Germinal center (tissue), 1 donor: ENCODE measurements at regions not wholly inside any gene's neighbourhood (a gene's known extent, or its start where the extent isn't known, plus 50 kb on each side); places are given as distances from the start of the nearest gene placed in this dataset.
"Not testable (repeated sequence)": the region's sequence is repeated elsewhere in the genome, so short reads cannot be mapped to it uniquely, and the experiment has no call there.

Experiments used
- DNase-seq: peaks from one replicate; pipeline ENCODE4 v3.0.0; 2012; ENCODE audit warnings: mixed read lengths, low spot score

DNA sequence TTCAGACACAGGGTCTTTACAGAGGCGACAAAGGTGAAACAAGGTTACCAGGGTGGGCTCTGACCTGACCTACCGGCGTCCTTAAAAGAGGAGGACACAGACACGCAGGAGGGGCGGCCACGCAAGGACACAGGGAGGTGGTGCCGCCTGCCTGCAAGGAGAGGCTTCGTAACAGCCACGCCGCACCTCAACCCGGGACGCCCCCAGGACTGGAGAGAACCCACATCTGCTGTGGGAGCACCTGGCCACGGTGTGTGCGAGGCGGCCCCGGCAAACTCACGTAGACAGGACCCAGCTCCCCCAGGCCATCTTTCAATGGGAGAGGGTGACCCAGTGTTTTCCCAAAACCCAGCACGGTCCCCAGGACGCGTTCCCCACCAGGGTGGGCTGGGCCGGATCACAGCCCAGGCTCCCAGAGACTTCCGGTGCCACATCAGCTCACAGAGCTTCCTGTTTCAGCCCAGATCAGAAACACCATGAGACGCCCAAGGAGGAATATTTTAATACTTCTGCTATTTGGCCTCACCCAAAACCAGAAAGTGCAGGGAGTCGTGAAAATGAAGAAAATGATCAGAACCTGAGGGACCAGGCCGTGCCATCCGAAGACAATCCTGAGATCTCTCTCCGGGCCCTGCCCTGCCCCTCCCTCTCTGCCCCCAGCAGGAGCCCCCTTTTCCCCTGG lies 5417.4 kb upstream of the TPTE start:
- DNase-seq, result not testable (repeated sequence)

DNA sequence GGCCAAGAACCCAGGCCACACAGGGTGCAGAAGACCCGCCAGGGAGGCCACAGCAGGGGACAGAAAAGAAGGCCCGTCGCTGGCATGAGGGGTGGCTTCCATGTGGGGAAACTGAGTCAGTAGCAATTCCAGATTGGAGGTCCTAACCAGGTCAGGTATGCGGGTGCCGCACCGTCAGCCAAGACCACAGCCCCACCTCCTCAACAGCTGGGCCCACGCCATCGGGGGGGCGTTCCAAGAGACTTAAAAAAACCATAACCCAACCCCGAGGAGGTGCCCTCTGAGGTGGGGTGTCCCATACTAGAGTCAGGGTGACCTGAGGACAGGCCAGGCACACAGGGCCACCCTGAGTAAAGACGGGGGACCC lies 5416.8 kb upstream of the TPTE start:
- DNase-seq, result not testable (repeated sequence)

DNA sequence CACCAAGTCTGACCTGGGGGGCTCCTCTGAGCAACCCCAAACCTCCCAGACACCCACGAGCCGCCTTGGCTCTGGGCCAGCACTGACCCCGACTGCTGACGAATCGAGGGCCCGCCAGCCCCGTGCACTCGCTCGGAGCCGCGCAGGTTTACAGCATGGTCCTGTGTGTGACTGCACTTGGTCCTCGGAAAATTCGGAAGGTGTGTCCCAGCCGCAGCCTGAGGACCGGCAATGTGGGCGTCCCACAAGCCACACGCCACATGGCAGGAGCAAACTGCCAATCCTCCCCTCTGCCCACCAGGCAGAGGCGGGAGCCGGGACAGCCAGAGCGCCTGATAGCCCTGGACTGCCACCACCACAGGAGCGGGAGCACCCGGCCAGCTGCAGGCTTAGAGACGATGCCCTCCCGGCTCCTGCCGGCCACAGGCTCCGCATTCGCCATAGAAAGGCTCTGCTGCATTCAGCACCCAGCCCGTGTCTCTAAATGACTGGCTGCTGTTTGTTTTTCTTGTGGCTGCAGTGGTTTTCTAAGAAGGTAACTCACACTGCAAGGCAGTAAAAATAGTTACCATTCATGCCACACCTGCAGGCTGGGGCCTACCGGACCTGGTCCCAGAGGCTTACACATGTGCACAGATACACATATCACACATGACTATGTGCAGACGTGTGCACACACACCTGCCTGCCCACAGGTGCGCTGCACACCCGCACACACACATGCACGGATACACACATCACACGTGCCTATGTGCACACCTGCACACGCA lies 5415.3 kb upstream of the TPTE start:
- DNase-seq, result not testable (repeated sequence)

DNA sequence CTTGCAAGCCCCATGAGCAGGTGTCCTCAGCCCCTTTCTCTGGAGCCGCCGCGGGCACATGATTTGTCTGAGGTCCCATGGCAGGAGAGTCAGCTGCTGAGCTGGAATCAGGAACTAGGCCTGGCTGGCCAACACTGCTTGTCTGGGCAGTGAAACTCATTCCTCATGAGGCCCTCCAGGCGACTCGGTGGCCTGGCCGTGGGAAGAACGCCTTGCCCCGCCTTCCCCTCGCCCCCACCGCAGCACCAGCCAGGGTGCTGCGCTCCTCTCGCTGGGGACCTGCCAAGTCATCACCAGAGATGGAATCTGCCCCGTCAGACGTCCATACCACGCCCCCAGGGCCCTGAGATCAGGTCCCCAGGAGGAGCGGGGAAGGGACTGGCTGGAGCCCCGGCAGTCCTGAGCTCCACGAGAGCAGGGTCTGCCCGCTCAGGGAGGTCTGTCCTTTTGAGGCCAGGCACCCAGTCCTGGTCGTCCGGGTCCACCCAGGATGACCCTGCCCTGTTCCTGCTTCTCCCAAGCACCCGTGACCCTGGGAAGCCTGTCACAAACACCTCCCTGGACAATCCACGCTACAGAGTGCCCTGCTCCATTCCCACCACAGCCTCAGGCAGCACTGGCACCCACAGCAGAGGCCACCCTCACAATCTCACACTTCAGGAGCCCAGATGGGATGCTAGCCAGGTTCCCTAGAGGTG lies 5414.5 kb upstream of the TPTE start:
- not testable (repeated sequence) for DNase-seq

DNA sequence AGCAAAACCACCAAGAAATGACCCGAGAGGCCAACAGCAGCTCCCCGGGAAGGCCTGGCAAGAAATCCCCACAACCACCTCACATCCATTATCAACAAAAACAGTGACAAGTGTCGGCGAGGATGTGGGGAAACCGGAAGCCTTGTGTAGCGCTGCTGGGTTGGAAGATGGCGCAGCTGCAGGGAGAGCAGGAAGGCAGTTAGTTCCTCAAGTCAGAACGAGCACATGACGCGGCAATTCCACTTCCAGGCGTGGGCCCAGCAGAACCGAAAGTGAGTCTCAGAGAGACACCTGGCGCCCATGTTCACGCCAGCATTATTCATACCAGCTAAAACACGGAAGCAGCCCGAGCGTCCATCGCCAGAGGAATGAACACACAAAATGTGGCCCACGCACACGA lies 5413.7 kb upstream of the TPTE start:
- not testable (repeated sequence) for DNase-seq

DNA sequence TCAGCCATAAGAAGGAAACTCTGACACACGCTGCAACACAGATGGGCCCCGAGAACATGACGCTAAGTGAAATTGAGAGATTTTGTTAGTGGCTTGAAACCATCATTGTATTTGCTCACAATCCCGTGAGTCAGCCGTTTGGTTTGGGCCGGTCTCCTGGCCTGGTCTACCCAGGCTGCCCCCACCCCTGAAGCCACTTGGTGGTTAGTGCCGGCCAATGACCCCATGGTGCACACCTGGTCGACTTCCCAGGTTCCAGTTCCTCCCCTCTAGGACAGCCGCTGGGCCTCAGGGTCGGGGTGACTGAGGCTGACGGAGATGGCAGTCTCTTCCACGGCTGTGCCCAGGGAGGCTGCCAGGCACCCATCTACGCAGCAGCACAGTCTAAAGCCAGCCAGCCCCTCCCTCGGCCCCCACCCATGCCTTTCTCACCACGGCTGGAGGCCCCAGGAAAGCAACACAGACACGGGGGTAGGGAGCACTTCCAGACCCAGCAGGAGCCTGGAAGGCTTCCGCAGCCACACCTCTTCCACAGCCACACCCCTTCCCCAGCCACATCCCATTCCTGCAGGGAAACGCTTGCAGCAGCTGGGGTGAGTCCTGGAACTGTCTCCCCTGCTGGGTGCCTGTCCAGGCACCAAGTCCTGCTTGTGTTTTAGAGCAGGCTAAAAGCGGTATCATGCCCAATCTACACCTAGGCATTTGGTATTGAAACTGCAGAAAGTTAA lies 5413.2 kb upstream of the TPTE start:
- DNase-seq, result not testable (repeated sequence)

DNA sequence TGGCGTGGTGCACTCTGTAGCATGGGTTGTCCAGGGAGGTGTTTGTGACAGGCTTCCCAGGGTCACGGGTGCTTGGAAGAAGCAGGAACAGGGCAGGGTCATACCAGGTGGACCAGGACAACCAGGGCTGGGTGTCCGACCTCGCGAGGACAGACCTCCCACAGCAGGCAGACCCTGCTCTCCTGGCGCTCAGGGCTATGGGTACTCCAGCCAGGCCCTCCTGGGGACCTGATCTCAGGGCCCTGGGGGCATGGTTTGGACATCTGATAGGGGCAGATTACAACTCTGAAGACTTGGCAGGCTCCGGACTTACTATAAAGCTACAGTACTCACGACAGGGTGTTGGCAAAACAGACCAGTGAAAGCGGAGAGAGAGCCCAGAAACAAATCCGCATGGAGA lies 5410.2 kb upstream of the TPTE start:
- DNase-seq, result not testable (repeated sequence)

DNA sequence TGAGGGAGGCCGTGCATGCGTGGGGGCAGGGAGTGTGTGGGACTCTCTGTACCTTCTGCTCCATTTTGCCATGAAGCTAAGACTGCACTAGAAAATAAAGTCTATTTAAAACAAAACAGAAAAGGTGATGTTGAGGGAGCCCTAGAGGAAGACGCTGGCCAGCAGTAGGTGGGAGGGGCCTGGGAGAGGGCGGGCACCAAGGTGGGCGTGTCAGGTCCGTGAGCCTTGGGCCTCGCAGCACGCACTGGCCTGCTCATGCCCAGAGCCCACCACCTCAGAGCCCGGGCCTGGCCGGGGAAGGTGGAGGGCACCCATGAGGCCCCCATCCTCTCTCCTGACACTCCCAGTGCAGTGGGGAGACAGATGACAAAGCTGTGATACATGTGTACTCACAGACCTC lies 5408.3 kb upstream of the TPTE start:
- not testable (repeated sequence) for DNase-seq

DNA sequence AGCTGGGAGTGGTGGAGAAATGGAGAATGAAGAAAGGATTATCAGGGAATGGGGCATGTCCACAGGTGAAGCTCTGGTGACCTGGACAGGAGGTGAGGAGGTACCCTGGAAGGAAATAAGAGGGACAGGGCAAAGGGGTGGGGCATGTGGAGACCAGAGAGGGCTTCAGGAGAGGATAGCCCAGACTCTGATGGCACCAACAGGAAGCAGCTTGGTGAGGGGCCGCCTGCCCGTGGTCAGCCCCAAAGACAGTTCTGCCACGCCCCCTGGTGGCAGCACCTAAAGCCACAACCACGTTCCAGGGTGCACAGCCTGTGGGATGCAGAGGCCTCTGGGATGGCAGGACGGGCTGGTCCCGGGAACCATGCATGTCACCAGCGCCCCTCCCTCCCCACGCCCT lies 5406.9 kb upstream of the TPTE start:
- DNase-seq, result not testable (repeated sequence)

DNA sequence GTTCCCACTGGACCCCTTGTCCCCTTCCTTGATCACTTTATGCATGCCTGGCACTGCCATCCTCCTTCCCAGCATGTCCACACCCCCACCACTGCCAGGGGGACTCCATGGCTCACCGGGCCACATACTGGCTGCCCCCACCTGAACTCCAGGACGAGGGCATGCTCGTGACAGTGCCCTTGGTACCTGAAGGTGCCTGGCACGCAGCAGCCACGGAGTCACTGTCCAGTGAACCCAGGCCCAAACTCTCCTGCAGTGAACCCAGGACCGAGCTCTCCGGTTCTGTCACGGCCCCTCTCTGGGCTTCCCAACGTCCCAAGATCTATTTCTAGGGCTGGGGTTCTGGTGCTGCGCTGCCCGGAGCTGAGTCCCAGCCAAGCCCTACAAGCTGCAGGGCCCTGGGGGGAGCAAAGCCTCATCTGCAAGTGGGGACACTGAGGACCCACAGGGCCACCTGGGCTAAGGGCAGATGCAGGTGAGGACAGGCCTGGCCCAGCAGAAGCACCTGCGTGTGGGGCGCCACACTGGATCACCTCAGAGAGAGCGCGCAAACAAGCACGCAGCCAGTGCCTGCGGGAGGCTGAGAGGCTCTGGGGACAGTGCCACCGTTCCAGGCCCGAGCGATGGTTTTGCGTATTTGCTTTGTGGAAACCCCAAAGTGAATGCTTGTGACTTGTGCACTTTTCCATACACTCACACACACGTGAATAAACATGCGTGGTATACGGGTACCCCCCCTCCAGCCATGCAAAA lies 5406.3 kb upstream of the TPTE start:
- DNase-seq, result peak; percentile 0

DNA sequence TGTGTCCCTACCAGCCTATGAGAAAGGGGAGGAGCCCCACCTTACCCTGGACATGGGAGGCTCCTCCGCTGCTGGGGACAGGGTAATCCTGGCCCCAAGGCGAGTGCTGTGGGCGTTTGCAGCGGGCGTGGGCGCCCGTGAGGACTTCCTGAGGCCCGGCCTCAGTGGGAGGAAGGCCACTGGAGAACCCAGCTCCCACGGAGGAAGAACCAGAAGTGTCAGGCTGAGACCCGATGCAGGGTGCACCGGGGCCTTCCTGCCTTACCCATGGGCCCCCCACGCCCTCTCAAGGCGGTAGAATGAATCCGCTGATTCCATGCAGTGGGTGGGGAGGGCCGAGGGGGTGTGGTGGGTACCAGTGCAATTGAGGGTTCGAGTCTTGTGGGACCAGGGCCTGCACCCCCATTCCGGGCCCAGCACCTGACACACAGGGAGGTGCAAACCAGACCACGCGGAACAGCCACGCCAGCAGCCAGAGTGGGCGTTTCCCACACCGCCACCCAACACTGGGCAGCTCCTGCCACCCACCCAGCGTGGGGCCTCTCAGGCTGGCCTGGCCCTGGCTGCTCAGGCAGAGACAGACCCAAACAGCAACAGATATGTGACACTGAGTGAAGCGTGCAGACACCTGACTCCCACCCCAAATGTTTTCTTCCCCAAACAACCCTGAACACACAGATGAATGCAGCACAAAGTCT lies 5405.6 kb upstream of the TPTE start:
- not testable (repeated sequence) for DNase-seq

DNA sequence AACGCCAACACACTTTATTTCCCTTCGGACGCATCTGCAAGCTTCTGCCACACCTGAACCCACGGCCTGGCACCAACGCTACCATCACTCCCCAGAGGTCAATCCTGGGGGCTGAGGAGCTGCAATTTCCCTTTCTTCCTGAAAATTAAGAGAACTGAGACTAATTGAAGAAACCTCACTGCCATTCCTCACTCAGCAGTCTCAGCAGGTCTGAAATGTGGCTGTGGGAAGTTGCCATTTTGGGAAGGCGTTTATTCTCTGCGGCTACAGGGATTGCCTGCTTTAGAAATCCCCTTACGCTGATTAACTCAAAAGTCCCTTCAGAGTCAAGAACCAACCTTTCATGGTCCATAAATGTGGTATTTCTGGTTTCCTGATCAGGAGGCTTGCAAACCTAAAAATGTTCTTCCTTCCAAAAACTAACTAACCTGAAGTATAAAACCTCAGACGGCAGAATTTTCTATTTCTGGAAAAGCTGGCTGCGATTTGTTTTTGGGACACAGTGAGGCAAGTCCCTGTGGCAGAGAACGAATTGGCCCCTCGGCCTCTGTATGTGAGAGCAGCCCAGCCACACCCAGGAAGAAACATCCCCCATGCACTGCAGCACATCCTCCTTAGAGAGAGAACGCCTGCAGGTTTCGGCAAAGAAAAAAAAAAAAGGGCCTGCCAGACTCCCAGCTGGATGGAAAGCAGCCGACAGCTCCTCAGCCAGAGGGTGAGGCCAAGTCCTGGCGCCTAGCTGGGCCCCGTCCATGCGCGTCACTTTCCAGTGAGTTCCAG lies 5404.8 kb upstream of the TPTE start:
- not testable (repeated sequence) for DNase-seq

DNA sequence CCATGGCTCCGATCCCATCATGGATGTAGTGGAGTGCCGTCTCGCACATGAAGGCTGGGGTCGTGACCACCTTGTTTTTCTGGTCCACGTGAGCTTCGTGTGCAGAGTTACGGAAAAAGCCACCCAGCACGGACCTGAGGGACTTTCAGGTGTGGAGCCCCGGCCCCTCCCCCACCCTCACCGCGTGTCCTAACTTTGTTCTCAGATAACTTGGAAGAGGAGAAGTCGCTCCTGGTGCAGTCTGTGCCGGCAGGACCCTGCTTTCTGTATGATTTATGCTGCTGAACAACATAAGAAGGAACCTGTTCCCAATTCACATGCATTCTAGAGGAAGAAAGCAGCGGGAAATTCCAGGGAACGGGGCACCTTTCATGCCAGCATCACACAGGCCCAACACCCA lies 5404.2 kb upstream of the TPTE start:
- DNase-seq, result not testable (repeated sequence)

DNA sequence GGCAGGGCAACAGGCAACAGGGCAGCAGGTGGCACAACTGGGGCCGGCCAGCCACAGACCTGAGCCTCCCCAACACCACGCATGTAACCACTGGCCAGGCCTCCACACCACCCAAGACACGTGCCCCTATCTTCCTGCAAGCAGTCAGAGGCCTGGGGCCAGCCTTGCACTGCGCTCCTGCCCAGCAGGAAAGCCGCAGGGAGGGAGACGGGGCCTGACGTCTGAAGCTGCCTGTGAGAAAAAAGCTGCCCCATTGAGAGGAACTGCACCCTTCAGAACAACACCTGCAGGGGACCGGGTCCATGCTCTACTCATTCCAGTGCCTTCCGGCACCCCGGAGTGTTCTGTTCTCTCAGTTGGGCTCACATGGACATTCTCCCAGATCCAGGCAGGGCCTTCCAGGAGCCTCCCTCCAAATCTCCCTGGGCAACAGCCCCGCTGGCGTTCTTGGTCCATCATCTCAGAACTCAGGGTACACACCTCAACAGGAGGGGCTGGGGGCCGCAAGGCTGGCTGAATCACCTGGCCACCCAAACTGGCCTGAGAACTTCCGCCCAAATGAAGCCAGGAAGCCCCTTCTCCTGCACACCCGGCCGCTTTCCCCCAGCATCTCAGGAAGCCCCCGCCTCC lies 5403.6 kb upstream of the TPTE start:
- DNase-seq, result not testable (repeated sequence)

DNA sequence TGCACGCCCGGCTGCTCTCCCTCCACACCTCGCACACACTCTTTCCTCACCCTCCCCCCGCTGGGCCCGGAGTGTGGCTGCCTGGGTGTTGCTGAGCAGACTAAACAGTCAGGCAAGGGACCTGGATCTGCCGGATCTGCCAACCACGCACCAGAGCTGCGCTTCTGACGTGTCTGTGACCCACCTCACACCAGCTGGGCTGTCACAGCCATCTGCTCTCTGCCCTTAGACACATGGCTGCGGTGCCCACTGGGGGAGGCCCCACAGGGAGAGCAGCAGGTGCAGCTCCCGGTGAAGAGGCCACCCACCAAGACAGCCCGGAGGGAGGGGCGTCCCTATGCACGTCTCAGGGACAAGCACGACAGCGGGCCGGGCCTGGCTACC lies 5403.1 kb upstream of the TPTE start:
- not testable (repeated sequence) for DNase-seq

DNA sequence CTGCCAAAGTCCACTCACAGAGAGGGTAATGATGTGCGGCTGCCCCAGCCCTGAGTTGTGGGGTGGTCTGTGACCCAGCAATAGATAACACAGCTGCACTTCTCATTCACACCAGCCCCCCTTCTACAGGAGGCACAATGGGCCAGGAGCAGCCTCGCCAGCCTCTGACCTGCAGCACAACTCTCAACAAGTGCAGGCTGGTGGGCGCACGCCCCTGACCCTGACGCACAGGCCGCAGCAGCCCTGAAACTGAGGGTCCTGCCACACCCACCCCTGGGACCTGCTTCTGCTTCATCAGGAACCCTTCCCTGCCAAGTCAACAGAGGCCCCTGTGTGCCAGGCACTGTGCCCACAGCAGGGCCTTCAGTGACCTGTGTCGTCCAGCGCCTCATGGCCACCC lies 5402.2 kb upstream of the TPTE start:
- not testable (repeated sequence) for DNase-seq

DNA sequence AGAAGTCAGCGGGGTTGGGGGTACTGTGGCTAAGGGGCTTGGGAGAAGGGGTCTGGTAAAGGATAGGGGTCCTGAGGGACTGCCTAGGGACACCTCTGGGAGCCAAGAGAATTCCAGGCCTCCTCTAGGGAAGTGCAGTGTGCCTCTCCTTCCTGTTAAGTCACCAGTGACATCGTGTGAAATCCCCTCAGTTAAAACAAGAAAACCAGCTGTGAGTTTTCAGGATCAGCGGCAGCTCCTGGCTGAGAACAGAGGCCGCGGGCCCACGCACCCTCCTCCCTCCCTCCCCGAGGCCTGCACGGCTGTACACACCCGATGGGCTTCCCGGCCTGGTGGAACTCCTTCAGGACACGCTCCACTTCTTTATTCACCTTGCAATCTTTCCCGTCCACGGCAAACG lies 5400.0 kb upstream of the TPTE start:
- DNase-seq, result not testable (repeated sequence)

DNA sequence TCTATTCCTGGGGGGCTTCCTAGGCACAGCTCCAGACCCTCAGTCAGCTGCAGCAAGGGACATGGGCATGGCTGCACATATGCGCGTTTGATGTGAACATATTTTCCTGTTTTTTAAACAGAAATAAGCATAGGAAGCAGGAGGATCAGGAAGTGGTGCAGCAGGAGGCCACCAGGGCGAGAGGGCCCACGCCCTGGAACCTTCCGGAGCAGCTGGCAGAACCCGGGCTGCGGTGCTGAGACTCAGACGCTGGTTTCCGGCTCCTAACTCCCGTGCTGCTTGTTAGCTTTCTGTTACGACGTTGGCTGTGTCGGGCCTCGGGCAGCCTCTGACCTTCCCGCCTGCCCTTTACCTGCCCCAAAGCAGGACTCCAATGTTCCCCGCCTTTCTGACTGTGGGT lies 5399.5 kb upstream of the TPTE start:
- not testable (repeated sequence) for DNase-seq

DNA sequence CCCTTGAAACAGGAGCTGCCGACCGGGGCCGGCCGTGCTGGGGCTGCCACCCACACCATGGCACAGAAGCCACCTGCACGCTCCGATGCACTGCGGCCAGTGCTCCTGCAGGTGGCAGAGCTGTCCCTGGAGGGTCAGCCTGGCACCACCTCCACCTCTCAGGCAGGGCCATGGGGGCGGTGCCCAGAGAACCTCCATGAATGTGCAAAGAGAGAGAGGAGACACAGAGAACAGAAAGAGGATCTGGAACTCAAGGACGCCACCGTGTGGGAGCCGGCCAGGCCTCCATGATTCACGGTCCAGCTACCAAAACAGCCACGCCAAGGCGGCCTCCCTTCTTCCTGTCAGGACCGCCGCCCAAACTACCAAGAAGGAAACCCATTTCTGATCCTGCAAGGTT lies 5397.7 kb upstream of the TPTE start:
- DNase-seq, result not testable (repeated sequence)

DNA sequence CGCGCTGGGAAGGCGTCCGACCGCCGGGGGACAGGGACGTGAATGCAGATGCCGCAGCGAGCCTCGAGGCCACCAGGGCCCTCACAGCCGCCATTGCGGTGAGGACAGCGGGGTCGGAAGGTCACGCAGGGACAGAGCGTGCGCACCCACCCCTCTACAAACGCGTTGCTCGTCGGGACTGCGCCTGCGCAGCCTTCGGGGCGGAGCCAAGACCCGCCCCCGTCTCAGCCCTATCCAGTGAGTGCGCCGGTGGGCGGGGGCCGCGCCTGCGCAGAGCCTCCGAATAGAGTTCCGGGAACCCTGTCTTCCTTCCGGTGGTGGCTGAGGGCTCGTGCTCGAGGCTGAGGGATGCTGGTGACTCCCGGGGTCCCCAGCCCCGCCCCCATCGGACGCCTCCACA lies 5393.1 kb upstream of the TPTE start:
- not testable (repeated sequence) for DNase-seq
